Amniotic epithelial cell (primary cell): ENCODE measurements at regions not wholly inside any gene's neighbourhood (a gene's known extent, or its start where the extent isn't known, plus 50 kb on each side); places are given as distances from the start of the nearest gene placed in this dataset.

Source experiments
- DNase-seq: peaks from one replicate; pipeline ENCODE4 v3.0.0-alpha.2; 2010; ENCODE audit warnings: low read depth

DNA sequence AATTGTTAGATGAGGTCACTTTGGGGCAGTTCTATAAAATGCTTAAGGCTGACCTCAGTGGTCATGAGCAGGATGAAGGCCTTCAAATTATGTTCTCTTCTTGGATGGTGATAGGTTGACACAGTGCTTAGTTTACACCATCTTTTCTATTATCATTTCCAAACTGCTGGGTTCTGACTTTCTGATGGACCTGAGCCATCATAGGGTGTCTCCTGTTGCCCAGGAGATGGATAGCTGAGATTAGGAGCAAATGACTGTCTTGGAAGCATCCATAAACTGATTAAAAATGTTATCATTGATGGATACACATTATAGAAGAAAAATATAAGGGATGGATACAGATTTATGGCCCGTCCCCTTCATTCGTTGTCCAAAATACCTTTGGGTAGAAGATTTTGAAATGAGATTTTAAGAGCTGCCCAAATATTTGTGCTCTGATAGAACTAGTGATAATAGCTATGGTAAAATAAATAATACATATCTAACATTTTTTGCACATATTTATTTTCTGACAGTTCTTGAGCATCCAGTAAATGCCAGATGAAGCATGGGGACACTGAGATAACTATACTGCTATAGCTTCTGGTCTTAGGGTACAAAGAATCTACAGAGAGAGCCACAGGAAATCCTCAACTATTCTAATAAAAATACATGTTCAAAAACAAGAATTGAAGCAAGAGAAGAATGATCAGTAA, 839.4 kb upstream of the LCORL start:
- DNase-seq, result no peak

DNA sequence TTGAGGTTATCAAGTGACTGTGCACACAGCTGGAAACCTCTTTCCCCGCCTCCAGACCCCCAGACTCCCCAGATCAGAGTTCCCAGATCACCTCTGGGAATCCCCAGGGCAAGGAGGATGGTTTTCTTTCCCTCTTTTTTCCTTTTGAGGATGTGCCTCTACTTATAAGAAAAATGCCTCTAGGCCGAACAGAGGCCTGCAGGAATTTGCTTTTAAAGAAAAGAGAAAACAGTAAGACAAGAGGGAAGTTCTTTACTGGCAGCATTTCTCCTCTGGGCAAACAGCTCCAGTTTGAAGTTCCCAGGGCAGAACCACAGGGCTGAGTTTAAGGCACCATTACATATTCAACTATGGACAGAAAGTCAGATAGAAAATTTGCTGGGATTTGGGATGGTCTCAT, 837.9 kb upstream of the LCORL start:
- DNase-seq, result no peak

DNA sequence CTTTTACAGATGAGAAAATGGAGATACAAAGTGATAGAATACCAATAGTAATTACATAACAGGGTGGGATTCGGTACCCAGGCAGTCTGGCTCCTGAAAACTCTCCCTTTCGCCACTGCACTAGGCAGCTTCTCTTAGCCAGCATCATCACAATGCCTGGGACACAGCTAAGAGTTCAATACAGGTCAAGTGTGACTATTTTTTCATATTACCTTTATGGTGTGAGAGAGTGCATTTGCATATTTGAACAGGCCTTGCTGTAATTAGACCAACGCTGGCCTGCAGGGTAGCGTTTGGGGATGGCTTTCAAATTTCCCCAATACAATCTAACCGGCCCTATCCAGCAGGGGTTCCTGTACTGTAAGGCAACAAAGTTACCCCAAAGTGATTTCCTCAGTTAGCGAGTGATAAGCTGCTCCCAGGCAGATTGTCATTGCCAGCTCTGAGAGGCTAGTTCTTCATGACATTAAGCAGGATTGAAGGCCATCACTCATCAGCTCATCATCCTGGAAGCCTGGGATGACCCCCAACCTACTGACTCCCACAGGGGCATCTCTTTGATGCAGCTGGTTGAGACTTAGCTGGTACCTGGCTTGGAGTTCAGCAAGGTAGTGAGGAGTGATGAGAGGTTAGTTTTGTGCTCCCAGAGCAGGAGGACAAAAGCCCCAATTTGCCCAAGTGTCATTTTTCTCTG, 836.8 kb upstream of the LCORL start:
- DNase-seq, result no peak

DNA sequence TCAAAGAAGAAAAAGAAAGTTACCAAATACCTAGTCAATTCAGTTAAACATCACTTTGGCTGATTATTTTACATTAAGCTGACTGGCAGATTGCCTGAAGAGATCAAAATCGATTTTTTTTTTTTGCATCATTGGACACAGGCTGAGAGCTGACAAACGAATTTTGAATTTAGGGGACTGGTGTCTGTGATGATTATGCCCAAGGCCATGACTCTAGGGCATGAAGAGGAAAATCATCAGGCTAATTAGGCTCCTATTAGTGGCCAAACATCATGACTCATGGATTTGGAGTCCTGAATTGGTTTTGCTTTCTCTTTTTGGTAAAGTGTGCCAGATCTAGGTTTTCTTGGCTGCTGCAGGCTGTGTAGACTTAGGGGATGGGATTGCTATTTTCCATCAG, 829.3 kb upstream of the LCORL start:
- no peak for DNase-seq

GRCh38 chr4:18847249-18847890, 825.8 kb upstream of the LCORL start:
- no peak for DNase-seq

DNA sequence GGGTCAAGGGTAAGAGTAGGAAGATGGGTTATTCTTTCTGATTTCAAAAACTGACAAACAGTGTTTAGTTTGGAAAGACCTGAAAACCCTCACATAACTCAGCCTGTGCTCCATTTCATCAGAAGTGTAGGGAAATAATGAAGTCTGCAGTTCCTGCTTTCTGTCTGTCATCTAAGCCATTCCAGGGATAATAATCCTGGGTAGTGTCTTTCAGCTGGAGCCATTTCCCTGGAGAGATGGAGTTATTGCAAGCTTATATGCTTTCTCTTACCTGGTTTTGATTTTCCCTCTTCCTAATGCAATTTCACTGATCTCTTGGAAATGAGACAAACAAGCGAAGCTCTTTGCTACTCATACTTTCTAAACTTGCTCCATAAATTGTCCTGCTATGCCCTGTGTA, 824.8 kb upstream of the LCORL start:
- no peak for DNase-seq

DNA sequence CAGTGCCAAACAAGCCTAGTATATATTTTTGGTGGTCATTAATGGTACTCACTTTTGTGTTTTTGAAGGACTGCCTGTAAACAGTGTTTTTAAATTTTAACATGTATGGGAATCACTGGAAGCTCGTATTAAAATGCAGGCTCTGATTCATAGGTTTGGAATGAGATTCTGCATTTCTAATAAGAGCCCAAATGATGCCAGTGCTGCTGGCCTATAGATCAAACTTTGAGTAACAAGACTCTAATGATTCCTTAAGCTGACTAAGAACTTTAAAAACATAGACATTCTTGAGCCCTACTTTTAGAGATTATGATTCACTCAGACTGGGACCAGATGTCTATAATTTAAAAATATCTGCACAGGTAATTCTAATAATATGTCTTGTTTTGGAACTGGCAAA, 823.2 kb upstream of the LCORL start:
- DNase-seq, result peak; percentile 4

DNA sequence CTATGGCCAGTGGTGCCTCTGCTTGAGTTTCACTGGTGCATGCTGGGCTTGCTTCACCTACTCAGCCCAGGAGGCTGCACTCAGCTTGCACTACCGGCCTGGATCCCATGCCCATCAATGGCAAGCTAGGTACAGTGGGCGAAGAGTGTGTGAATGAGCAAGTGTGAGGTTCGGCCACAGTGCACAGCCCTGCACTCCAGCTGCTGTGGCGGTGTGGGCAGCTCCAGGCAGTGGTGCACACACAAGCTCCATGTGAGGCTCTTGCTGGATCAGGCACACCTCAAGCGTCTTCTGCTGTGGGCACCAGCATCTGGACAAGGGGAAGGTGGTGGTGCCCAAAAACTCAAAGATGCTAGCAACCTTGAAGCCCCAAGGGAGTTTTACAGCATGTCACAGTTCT, 820.9 kb upstream of the LCORL start:
- DNase-seq, result no peak

DNA sequence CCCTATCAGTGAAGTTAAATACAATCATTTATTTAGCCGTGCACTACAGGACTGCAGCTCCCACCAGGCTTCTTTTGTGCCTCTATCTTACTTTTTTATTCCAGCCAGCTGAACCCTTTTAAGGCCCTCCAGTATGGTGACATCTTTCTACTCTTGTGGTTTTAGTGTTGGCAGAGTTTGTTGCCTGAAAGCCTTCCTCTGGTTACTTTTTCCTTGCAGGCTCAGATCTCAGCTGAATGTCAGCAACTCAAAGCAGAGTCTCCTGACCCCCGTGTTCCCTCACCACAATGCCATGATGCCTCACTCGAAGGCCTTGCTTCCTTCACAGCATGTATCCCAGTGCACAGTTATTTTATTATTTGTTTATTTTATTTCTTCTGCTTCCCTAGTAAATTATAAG, 818.9 kb upstream of the LCORL start:
- no peak for DNase-seq

DNA sequence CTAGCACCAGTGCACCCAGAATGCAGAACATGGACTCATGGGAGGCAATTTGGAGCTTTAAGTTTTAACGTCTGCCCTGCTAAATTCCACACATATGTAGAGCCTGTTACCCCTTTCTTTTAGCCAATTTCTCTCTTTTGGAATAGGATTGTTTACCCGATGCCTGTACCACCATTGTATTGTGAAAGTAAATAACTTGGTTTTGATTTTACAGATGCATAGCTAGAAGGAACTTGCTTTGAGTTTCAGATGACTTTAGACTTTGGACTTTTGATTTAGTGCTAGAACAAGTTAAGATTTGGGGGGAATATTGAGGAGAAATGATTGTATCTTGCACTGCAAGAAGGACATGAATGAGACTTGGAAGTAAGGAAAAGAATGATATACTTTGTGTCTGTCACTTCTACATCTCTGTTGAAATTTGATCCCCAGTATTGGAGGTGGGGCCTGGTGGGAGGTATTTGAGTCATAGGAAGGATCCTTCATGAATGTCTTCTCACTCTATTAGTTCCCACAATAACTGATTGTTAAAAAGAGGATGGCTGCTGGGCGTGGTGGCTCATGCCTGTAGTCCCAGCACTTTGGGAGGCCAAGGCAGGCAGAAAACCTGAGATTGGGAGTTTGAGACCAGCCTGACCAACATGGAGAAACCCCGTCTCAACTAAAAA, 794.8 kb upstream of the LCORL start:
- no peak for DNase-seq

- DNase-seq, result no peak
These were observed 794.2 kb upstream of the LCORL start for GRCh38 chr4:18815779-18816173.

GRCh38 chr4:18815081-18815778, 793.7 kb upstream of the LCORL start:
- DNase-seq, result no peak

GRCh38 chr4:18813771-18814170, 792.2 kb upstream of the LCORL start:
- DNase-seq, result no peak

DNA sequence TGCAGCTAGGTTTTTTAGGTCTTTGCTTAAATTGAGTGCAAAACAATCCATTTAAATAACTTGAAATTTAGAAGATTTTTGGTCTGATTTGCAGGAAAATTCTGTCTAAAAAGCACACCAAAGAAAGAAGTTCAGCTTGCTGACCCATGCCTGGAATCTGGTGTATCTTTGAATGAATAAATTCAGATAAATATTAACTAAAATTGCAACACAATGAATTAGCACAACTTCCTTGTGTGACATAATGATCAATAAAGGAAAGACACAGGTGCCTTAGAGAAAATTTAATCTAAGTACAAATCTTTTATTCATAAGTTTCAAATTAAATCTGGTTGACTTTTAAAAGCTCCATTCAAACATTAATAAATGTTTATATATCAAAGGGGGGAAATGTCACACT, 791.5 kb upstream of the LCORL start:
- no peak for DNase-seq

- no peak for DNase-seq
These were observed 782.2 kb upstream of the LCORL start for GRCh38 chr4:18803781-18804180.

GRCh38 chr4:18798123-18798522, 776.6 kb upstream of the LCORL start:
- DNase-seq, result no peak

- no peak for DNase-seq
These were observed 774.2 kb upstream of the LCORL start for GRCh38 chr4:18795794-18796193.

- DNase-seq, result no peak
These were observed 755.8 kb upstream of the LCORL start for GRCh38 chr4:18777190-18777930.

DNA sequence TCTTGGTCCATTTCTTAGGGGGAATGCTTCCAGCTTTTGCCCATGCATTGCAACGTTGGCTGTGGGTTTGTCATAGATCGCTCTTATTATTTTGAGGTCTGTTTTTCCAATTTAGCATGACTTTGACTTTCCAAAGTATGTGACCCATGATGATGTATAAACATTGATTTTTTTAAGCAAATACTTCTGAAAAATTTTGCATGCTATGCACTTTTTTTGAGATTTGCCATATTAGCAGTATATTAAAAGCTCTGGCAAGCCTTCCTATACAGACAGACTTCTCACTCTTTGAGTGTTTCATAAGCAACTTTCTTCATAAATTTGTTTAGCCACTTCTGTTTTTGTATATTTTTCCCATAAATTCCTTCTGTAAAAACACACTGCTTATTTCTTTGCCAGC, 746.4 kb upstream of the LCORL start:
- no peak for DNase-seq

DNA sequence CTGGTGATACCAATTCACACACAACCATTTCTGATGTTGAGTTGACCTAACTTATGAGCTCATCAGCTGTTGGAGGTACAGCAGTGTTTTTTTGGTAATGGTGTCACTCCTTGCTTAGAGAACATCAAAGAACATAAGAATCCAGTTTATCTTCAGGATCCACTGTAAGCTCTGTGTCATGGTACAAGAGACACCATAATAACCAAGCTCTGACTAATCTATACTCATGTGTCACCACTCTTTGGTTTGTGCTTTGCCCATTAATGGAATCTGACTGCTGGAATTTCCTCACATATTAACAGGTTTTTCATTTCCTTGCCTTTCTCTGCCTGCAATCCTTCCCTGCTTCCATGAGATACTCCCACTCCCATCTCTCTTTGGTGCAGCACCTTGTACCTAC, 735.1 kb upstream of the LCORL start:
- no peak for DNase-seq

DNA sequence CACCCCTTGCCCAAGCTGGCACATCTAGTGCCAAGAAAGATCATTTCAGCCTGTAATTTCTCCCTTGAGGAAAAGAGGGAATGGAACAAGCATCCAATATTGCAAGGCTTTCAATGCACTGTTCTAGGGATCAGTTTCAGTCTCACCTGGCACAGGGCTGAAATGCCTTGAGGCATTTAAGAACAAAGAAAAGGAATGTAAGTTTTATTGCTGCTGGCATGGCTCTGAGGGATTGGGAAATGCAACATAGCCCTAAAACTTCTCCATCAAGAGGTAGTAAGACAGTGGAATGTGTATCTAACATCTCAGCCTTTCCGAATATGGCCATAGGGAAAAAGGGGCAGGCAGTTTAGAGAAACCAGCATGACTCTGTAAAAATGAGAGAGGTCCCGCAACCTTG, 732.6 kb upstream of the LCORL start:
- DNase-seq, result no peak

GRCh38 chr4:18751083-18751482, 729.5 kb upstream of the LCORL start:
- DNase-seq, result no peak
